Activated naive CD8-positive, alpha-beta T cell treated with anti-CD3 and anti-CD28 coated beads for 36 hours (primary cell): ENCODE measurements at regions not wholly inside any gene's neighbourhood (a gene's known extent, or its start where the extent isn't known, plus 50 kb on each side); places are given as distances from the start of the nearest gene placed in this dataset.

ENCODE experiments used
- DNase-seq: peaks from one replicate; pipeline ENCODE4 v3.0.0; 2021
- H3K27ac Mint-ChIP-seq: one replicate; pipeline ENCODE4 v1.8.0; 2022; ENCODE audit warnings: mild to moderate bottlenecking, moderate library complexity, mixed read lengths
- H3K27me3 Mint-ChIP-seq: one replicate; pipeline ENCODE4 v1.8.0; 2022; ENCODE audit warnings: mild to moderate bottlenecking, mixed read lengths
- H3K36me3 Mint-ChIP-seq: one replicate; pipeline ENCODE4 v1.8.0; 2021; ENCODE audit warnings: mild to moderate bottlenecking, mixed read lengths
- H3K4me1 Mint-ChIP-seq: one replicate; pipeline ENCODE4 v1.8.0; 2021; ENCODE audit warnings: mixed read lengths
- H3K4me3 Mint-ChIP-seq: one replicate; pipeline ENCODE4 v1.8.0; 2022; ENCODE audit warnings: mild to moderate bottlenecking, moderate library complexity, mixed read lengths
- H3K9me3 Mint-ChIP-seq: one replicate; pipeline ENCODE4 v1.8.0; 2022; ENCODE audit warnings: mixed read lengths

DNA sequence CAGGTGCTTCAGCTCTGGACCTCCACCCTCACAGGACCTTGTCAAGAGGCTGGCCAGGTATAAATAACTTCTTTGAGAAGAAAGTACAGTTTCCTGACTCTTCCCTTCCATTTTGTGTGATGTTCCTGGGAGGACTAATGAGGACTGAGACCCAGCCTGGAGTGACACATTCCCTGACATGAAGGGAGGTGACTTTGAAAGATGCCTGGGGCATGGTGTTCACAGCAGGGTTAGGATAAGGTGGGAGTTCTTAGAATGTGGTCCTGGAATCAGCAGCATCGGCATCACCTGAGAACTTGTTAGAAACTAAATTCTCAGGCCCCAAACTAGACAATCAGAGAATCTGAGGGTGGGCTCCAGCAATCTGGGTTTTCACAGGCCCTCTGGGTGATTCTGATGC is 224.9 kb upstream of the BOD1L1 start:
- Mint-ChIP-seq H3K27me3 (no peaks in the 10 kb centered on the region), H3K36me3 (no peaks in the 10 kb centered on the region), H3K4me1 (peaks cover 4% of the 10 kb centered on the region), H3K4me3 (no peak overlapping the region), H3K27ac (no peak overlapping the region), H3K9me3 (peaks cover 10% of the 10 kb centered on the region)
- DNase-seq: no peak

DNA sequence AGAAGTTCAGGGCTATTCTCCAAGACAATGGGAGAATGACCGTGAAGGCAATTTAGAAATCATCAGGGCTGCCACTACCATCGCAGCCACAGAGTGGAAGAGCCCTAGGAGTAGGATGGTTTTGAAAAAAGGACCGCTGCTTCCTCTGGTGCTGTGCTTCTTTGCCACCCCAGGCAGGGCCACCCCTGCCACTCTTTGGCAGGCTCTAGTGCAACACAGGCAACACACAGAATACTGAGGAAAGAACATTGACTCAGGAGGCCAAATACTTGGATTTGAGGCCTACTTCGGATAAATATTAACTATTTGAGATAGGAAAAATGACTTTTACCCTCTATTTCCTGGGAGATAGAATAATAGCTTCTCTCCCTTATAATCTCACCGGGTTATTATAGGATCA is 228.9 kb upstream of the BOD1L1 start:
- H3K27ac Mint-ChIP-seq: no peak overlapping the region
- DNase-seq: no peak
- no peaks in the 10 kb centered on the region for H3K4me1 Mint-ChIP-seq
- no peaks in the 10 kb centered on the region for H3K9me3 Mint-ChIP-seq
- peaks cover 4% of the 10 kb centered on the region for H3K27me3 Mint-ChIP-seq
- no peak overlapping the region for H3K4me3 Mint-ChIP-seq
- H3K36me3 Mint-ChIP-seq: no peaks in the 10 kb centered on the region

DNA sequence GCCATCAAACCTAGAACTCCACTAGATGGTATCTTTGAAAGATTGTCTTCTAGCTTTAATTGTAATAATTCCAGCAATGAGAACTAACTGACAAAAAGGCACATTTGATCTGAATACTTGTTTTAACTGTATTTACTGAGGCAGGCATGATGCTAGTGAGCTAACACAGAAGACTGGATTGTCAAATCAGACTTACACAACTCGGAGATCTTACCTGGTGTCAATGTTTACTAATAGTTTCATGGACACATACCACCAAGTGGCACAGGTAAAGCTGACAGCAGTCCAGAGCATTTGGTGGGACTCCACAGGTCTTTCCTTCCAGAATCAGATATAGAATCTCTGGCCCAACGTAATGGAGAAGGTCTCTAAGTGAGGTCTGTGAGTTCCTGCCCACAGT is 229.9 kb upstream of the BOD1L1 start:
- H3K9me3 Mint-ChIP-seq: peaks cover 2% of the 10 kb centered on the region
- no peaks in the 10 kb centered on the region for H3K36me3 Mint-ChIP-seq

DNA sequence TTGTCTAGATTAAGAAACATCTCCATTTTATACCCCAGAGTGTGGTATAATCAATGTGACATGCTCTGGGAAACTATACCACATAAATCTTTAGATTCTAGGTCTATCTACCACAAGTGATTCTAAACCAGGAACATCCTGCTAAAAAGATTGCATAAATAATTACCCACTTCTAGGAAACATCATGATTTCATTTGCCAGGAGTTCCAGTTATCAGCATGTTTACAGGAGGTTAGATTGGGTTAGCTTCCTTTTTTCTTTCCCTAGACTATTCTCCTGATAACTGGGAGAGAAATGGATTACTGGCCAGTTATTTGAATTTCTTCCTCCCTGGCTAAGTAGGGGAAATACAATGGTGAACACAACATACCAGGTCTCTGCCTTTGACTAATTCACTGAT is 230.3 kb upstream of the BOD1L1 start:
- peaks cover 6% of the 10 kb centered on the region for H3K9me3 Mint-ChIP-seq

More for the DNA sequence above, 229.9 kb upstream of the BOD1L1 start:
- Mint-ChIP-seq H3K27me3 (peaks cover 4% of the 10 kb centered on the region), H3K4me3 (no peak overlapping the region), H3K27ac (no peak overlapping the region), H3K4me1 (no peaks in the 10 kb centered on the region)
- no peak for DNase-seq

DNA sequence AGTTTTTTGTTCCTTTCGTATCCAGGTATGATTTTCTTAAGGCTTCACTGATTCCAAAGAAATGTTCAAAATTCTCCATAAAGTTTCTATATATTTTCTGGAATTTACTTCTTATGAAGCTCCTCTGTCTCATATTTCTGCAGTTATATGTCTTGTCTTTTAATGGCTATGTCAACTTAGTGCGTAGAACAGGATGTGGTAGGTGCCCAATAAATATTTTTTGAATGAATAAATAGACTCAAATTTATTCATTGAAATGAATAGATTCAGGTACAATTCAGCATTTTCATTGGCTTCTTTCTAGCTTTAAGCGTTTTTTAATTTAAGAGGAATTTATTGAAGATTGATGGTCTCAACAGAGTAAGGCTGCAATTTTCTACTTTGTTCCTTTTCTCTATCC is 231.9 kb upstream of the BOD1L1 start:
- H3K27ac Mint-ChIP-seq: no peak overlapping the region

More for the DNA sequence above, 230.3 kb upstream of the BOD1L1 start:
- H3K27me3 Mint-ChIP-seq: peaks cover 4% of the 10 kb centered on the region
- no peak for DNase-seq
- H3K36me3 Mint-ChIP-seq: no peaks in the 10 kb centered on the region
- H3K27ac Mint-ChIP-seq: no peak overlapping the region
- H3K4me3 Mint-ChIP-seq: no peak overlapping the region
- no peaks in the 10 kb centered on the region for H3K4me1 Mint-ChIP-seq

DNA sequence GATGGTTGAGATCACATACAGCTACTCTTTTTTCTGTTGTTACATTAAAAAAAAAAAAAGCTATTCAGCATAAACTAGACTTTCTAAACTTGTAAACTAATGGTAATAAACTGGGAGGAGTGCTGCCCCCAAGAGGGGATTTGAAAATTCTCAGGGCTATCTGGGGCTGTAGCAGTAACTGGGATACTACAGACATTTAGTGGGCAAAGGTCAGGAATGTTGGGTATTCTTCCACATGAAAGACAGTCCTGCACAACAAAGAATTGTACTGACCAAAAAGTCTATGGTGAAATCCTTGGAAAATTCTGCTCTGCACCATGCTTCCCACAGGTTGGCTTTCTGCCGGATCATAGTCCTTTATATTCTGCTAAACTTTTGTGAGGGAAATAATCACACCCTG is 232.6 kb upstream of the BOD1L1 start:
- H3K27me3 Mint-ChIP-seq: peaks cover 4% of the 10 kb centered on the region
- H3K4me1 Mint-ChIP-seq: no peaks in the 10 kb centered on the region
- no peak overlapping the region for H3K4me3 Mint-ChIP-seq
- H3K9me3 Mint-ChIP-seq: peaks cover 12% of the 10 kb centered on the region
- H3K27ac Mint-ChIP-seq: no peak overlapping the region
- no peak for DNase-seq
- H3K36me3 Mint-ChIP-seq: no peaks in the 10 kb centered on the region

More for the DNA sequence above, 231.9 kb upstream of the BOD1L1 start:
- Mint-ChIP-seq H3K36me3 (no peaks in the 10 kb centered on the region), H3K27me3 (peaks cover 4% of the 10 kb centered on the region), H3K4me3 (no peak overlapping the region), H3K9me3 (peaks cover 12% of the 10 kb centered on the region), H3K4me1 (no peaks in the 10 kb centered on the region)
- no peak for DNase-seq

DNA sequence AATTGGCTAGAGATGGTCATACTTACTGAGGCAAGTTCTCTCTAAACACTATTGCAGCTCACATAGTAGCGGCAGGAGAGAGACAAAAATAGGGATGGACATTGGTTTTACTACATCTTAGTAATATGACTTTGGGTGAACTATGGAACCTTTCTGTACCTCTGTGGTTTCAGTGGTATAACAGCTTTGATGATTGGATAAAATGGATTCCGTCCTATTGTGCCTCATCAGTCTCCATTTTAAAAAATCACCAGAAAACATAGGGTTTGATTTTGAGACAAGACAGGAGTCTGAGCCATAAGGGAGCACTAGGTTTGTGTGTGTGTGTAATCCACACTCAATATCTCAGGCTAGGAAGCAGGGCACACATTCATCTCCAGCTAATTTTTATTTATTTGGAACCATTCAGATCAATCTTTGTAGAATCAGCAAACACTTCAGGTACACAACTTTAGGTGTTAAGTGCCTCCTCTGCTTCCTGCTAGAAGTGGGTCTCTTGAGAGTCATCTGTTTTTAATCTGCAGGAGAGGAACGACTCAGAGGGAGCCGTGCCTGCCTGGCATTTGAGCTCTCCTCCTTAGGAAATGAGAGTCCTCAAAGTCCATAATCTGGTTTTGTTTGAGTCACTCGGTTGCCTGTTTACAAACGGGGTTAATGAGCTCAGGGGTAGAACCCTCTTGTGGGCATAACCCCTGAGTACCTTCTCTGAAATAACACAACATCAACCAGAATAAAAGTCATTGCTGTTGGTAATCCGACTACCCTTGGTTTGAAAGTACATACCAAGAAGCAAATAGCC is 238.5 kb upstream of the BOD1L1 start:
- no peak overlapping the region for H3K4me3 Mint-ChIP-seq
- H3K27me3 Mint-ChIP-seq: no peaks in the 10 kb centered on the region
- no peaks in the 10 kb centered on the region for H3K4me1 Mint-ChIP-seq
- no peak for DNase-seq
- H3K9me3 Mint-ChIP-seq: peaks cover 12% of the 10 kb centered on the region
- H3K36me3 Mint-ChIP-seq: no peaks in the 10 kb centered on the region
- no peak overlapping the region for H3K27ac Mint-ChIP-seq

DNA sequence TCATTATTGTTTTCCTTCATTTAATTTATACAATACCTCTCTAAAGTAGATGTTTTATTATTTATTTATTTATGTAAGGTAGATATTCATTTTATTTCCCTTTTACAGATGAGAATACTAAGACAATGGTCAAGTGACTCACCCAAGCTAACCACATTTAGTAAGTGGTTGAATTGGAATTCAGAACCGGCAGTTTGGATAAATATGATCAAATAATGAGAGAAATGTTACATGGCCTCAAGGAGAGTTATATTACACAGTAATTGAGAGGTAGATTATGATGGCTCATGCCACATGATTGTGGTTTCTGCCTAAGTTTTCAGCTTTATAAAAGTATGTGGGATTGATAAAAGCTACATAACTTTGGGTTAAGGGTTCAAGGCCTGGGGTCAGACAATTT is 239.4 kb upstream of the BOD1L1 start:
- Mint-ChIP-seq H3K4me3 (no peak overlapping the region), H3K9me3 (peaks cover 12% of the 10 kb centered on the region), H3K27me3 (no peaks in the 10 kb centered on the region), H3K4me1 (no peaks in the 10 kb centered on the region), H3K36me3 (no peaks in the 10 kb centered on the region), H3K27ac (no peak overlapping the region)
- DNase-seq: no peak

DNA sequence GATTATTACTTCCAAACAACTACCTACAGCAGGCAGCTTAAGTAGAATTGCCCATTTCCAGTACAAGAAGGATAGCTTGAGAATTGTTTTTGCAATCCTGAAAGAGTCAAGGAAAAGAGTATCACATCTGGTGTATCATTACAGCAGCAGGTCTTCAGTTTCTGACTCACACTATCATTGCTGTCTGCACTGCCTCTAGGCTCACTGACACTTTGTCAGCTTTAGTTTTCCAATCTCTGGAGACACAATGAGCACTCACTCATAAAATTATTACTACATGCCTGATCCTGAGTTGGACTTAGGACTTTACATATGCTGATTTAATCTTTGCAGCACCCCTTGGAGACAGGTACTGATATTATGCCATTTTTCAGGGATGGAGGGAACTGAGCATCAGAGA is 244.6 kb upstream of the BOD1L1 start:
- Mint-ChIP-seq H3K4me3 (no peak overlapping the region), H3K36me3 (no peaks in the 10 kb centered on the region), H3K27me3 (no peaks in the 10 kb centered on the region), H3K4me1 (no peaks in the 10 kb centered on the region), H3K27ac (no peak overlapping the region), H3K9me3 (no peaks in the 10 kb centered on the region)
- DNase-seq: no peak

DNA sequence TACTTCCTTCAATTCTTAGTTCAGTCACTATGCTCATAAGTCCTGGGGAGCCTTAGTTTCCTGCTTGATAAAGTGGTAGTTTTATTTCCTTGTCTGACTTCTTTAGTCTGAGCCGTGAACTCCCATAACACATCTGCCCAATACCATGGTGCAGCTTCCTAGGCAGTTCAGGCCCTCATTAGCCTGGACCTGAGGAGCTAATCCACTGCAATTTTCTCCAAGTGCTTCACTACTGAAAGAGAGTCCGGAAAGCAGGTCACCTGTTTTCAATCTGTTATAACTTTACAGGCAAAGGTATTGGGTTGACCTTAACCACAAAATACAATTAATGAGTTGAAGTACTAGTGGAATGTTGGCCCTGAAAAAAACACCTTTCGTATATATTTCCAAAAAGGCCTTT is 245.4 kb upstream of the BOD1L1 start:
- DNase-seq: no peak
- no peaks in the 10 kb centered on the region for H3K4me1 Mint-ChIP-seq
- no peak overlapping the region for H3K27ac Mint-ChIP-seq
- H3K9me3 Mint-ChIP-seq: no peaks in the 10 kb centered on the region
- no peaks in the 10 kb centered on the region for H3K36me3 Mint-ChIP-seq
- no peaks in the 10 kb centered on the region for H3K27me3 Mint-ChIP-seq
- no peak overlapping the region for H3K4me3 Mint-ChIP-seq

DNA sequence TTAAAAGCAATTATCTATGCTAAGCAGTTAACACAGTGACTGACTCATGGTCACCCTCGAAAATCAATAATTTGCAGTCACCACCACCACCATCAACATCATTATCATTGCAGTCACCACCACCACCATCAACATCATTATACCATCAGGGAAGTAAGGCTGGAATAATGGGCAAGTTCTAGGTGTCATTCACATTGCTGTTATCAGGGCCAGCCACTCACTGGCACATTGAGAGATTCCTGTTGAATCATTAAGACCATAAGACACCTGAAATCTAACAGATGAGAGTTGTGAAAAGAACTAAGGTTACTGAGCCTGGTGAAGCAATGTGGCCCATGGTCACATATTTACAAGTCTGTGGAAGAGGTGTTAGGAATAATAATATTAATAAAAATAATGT is 247.7 kb upstream of the BOD1L1 start:
- no peaks in the 10 kb centered on the region for H3K4me1 Mint-ChIP-seq
- no peak overlapping the region for H3K4me3 Mint-ChIP-seq
- no peaks in the 10 kb centered on the region for H3K27me3 Mint-ChIP-seq
- DNase-seq: no peak
- no peak overlapping the region for H3K27ac Mint-ChIP-seq
- no peaks in the 10 kb centered on the region for H3K9me3 Mint-ChIP-seq
- H3K36me3 Mint-ChIP-seq: no peaks in the 10 kb centered on the region

DNA sequence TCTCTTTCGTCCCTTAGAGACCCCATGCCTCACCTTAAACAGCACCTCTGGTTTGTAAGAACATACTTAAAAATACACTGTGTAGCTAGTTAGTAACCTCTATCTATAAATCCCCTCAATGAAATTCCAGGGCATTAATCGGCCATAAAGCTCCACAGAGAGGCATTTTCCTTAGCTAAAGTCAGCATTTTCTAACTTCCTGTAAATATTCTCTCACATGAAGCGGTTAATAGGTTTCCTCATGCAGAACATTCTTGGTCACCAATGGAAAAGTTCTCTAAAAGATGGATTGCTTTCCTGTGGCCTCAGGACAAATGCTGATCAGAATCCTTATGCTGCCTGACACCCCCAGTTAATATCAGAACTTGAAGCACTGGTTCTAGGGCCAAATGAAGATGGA is 248.6 kb upstream of the BOD1L1 start:
- no peaks in the 10 kb centered on the region for H3K4me1 Mint-ChIP-seq
- DNase-seq: no peak
- H3K9me3 Mint-ChIP-seq: no peaks in the 10 kb centered on the region
- no peak overlapping the region for H3K4me3 Mint-ChIP-seq
- H3K27me3 Mint-ChIP-seq: no peaks in the 10 kb centered on the region
- no peaks in the 10 kb centered on the region for H3K36me3 Mint-ChIP-seq
- H3K27ac Mint-ChIP-seq: no peak overlapping the region

DNA sequence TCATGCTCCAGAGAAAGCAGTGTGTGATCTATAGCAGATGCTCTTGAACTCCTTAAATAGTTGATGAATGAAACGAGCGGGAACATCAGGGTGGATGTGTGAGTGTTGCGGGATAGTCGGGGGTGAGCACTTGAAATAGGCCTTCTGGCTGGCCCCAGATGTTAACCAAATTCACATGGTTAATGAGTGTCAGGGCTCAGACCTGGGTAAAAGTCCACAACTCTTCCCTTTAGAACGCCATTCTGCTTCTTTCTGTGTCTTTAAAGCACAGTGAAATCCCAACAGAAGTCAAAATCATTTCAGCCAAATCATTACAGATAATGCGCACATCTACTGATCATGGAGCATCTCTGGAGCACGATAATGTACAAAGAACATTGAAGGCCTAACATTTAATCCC is 249.4 kb upstream of the BOD1L1 start:
- Mint-ChIP-seq H3K4me3 (no peak overlapping the region), H3K27me3 (no peaks in the 10 kb centered on the region), H3K4me1 (no peaks in the 10 kb centered on the region), H3K36me3 (no peaks in the 10 kb centered on the region), H3K27ac (no peak overlapping the region), H3K9me3 (no peaks in the 10 kb centered on the region)
- no peak for DNase-seq

DNA sequence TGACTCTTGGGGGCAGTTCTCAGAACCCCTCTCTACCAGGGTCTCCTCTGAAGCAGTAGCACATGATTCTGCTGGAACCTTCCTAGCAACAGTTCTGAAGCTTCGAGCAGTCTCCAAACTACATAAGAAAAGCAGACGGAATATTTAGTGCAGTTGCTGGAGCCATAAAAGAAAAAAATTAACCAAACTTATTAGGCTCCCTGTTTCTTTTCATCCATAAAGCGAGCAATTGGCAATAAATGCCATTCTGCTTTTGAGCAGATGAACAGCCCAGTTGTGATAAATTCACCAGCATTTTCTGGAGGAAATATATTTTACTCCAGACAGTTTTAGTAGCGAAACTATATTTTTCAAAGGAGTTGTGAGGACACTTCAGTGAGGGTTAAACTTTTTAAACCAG is 250.1 kb upstream of the BOD1L1 start:
- no peaks in the 10 kb centered on the region for H3K4me1 Mint-ChIP-seq

DNA sequence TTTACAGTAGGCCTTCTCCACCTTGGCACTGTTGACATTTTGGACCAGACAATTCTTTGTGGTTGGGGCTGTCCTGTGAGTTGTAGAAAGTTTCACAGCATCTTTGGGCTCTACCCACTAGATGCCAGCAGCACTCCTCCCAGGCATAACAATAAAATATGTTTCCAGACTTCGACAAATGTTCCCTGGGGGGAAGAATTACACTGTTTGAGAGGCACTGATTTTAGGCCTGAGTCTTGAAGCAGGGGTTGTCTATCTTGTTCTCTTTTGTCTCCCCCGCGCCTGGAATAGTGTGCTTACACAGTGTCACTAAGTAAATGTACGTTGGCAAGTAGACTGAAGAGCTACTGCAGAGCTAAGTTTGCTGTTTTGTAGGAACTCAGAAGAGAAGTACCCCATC is 254.4 kb upstream of the BOD1L1 start:
- Mint-ChIP-seq H3K27me3 (no peaks in the 10 kb centered on the region), H3K9me3 (no peaks in the 10 kb centered on the region), H3K36me3 (no peaks in the 10 kb centered on the region), H3K27ac (no peak overlapping the region), H3K4me3 (no peak overlapping the region), H3K4me1 (no peaks in the 10 kb centered on the region)
- no peak for DNase-seq

More for the DNA sequence above, 250.1 kb upstream of the BOD1L1 start:
- H3K36me3 Mint-ChIP-seq: no peaks in the 10 kb centered on the region
- no peak overlapping the region for H3K4me3 Mint-ChIP-seq
- H3K27ac Mint-ChIP-seq: no peak overlapping the region
- H3K9me3 Mint-ChIP-seq: no peaks in the 10 kb centered on the region
- H3K27me3 Mint-ChIP-seq: no peaks in the 10 kb centered on the region
- no peak for DNase-seq

DNA sequence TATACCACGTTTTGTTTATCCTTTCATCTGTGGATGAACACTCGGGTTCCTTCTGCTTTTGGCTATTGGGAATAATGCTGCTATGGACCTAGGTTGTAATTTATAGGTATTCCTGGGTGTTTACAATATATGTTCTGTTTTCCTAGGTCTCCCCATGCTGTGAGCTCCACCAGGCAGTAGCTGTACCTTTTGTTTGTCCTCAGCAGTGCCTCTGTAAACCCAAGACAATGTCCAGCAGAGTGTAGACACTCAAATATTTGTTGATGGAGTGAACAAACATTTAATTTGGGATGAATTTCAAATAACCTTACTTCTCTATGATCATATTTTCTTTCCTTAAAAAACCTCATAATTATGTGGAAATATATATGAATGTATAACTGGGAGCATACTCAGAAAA is 259.5 kb upstream of the BOD1L1 start:
- H3K36me3 Mint-ChIP-seq: no peaks in the 10 kb centered on the region
- H3K9me3 Mint-ChIP-seq: no peaks in the 10 kb centered on the region
- no peak overlapping the region for H3K27ac Mint-ChIP-seq
- DNase-seq: no peak
- no peak overlapping the region for H3K4me3 Mint-ChIP-seq
- H3K27me3 Mint-ChIP-seq: peaks cover 5% of the 10 kb centered on the region
- H3K4me1 Mint-ChIP-seq: peaks cover 2% of the 10 kb centered on the region
